ENCODE measurements at regions not wholly inside any gene's neighbourhood (a gene's known extent, or its start where the extent isn't known, plus 50 kb on each side); places are given as distances from the start of the nearest gene placed in this dataset.

GRCh38 chr4:110916505-110916904 lies 293.6 kb upstream of the PITX2 start:
- Histone ChIP-seq H3K27me3 (no peaks in the 10 kb centered on the region), H3K4me3 (no peak overlapping the region), H3K27ac (no peak overlapping the region), H3K4me1 (no peaks in the 10 kb centered on the region), H3K36me3 (no peaks in the 10 kb centered on the region), H3K9me3 (no peaks in the 10 kb centered on the region)
- no peak for TF ChIP-seq CTCF (IDR thresholded peaks at IDR 0.05)
- WGBS, 2 donors: 63 to 64% methylated on average over 2 of the region's 2 CpGs
- DNase-seq (no peak), ATAC-seq (no peak)
- intact Hi-C loops (cut with DNase I): no loop called here

- WGBS, 2 donors: 69 to 83% methylated on average over 1 of the region's 1 CpG
- H3K36me3 ChIP-seq: no peaks in the 10 kb centered on the region
- no peak overlapping the region for H3K4me3 ChIP-seq
- DNase-seq: no peak
- no peak for TF ChIP-seq CTCF (IDR thresholded peaks at IDR 0.05)
- no peak for ATAC-seq
- no peaks in the 10 kb centered on the region for H3K4me1 ChIP-seq
- no peak overlapping the region for H3K27ac ChIP-seq
- no peaks in the 10 kb centered on the region for H3K9me3 ChIP-seq
- intact Hi-C loops (cut with DNase I): loop anchor here in 1 of 10 donors (2.0 kb wide), 1 partner anchor 13 kb away; no protein-coding TSS in a partner anchor
- no peaks in the 10 kb centered on the region for H3K27me3 ChIP-seq
Measured at GRCh38 chr4:110917835-110918234, 295.0 kb upstream of the PITX2 start.

- ATAC-seq: no peak
- no peaks in the 10 kb centered on the region for H3K27me3 ChIP-seq
- H3K36me3 ChIP-seq: no peaks in the 10 kb centered on the region
- no peak overlapping the region for H3K4me3 ChIP-seq
- intact Hi-C loops (cut with DNase I): no loop called here
- no peak for DNase-seq
- H3K27ac ChIP-seq: no peak overlapping the region
- no peaks in the 10 kb centered on the region for H3K4me1 ChIP-seq
- WGBS, 2 donors: 89 to 94% methylated on average over 2 of the region's 2 CpGs
- no peak for TF ChIP-seq CTCF (IDR thresholded peaks at IDR 0.05)
- H3K9me3 ChIP-seq: no peaks in the 10 kb centered on the region
Measured at GRCh38 chr4:110920990-110921389, 298.1 kb upstream of the PITX2 start.

GRCh38 chr4:110924761-110925160 lies 301.9 kb upstream of the PITX2 start:
- H3K27ac ChIP-seq: no peak overlapping the region
- no peak for TF ChIP-seq CTCF (IDR thresholded peaks at IDR 0.05)
- ATAC-seq (no peak), DNase-seq (no peak)
- H3K9me3 ChIP-seq: no peaks in the 10 kb centered on the region
- 67 to 68% methylated on average over 2 of the region's 2 CpGs for WGBS, 2 donors
- H3K4me3 ChIP-seq: no peak overlapping the region
- H3K27me3 ChIP-seq: no peaks in the 10 kb centered on the region
- no peaks in the 10 kb centered on the region for H3K36me3 ChIP-seq
- intact Hi-C loops (cut with DNase I): no loop called here
- no peaks in the 10 kb centered on the region for H3K4me1 ChIP-seq
